A673 (cell line): ENCODE measurements at regions not wholly inside any gene's neighbourhood (a gene's known extent, or its start where the extent isn't known, plus 50 kb on each side); places are given as distances from the start of the nearest gene placed in this dataset.

ENCODE experiments used
- EZH2 ChIP-seq: fragments of 200-600 bp; sonication (generic); IDR thresholded peaks from 2 replicates; pipeline ENCODE4 v1.6.1; 2017; ENCODE audit warnings: borderline replicate concordance, low read depth, mild to moderate bottlenecking, mixed read lengths, antibody characterized with exemption, low read length; ENCODE audit not compliant: poor library complexity, severe bottlenecking
- TF ChIP-seq, protein P1 (sequence below): fragments of 300-800, 200-600 bp; sonication (generic); conservative IDR thresholded peaks from 2 replicates; pipeline ENCODE4 v1.5.1; 2017; ENCODE audit warnings: low read depth, mild to moderate bottlenecking, antibody characterized with exemption, low read length, moderate library complexity, mixed read lengths

DNA sequence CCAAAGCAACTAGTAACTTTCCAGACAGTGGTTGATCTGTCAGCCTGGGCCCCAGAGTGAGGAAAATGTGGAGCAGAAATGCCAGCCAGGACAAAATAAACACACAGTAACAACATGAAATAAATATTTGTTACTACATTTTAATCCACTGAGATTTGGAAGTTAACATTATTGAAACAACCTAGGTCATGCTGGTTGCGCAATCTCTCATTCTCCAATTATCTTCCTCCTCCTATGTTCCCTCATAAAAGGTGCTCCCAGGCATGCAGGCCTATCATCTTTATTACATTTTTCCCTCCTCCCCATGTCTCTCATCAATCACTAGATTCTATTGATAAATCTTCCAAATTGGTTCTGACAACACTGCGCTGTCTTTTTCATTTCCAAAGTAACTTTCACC lies 363.1 kb downstream of the HINT1 start:
- TF ChIP-seq, protein P1, sequence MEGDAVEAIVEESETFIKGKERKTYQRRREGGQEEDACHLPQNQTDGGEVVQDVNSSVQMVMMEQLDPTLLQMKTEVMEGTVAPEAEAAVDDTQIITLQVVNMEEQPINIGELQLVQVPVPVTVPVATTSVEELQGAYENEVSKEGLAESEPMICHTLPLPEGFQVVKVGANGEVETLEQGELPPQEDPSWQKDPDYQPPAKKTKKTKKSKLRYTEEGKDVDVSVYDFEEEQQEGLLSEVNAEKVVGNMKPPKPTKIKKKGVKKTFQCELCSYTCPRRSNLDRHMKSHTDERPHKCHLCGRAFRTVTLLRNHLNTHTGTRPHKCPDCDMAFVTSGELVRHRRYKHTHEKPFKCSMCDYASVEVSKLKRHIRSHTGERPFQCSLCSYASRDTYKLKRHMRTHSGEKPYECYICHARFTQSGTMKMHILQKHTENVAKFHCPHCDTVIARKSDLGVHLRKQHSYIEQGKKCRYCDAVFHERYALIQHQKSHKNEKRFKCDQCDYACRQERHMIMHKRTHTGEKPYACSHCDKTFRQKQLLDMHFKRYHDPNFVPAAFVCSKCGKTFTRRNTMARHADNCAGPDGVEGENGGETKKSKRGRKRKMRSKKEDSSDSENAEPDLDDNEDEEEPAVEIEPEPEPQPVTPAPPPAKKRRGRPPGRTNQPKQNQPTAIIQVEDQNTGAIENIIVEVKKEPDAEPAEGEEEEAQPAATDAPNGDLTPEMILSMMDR: no peak
- TF ChIP-seq EZH2: no peak
